Endothelial cell of umbilical vein (primary cell): ENCODE measurements at regions not wholly inside any gene's neighbourhood (a gene's known extent, or its start where the extent isn't known, plus 50 kb on each side); places are given as distances from the start of the nearest gene placed in this dataset.

Experiments used
- BruUV-seq: library from RNA; stranded (reverse); fragments of 400-500 nt; replicated peaks from 2 replicates; lab custom pipeline; 2021; lab: Mats Ljungman, UMichigan
- CTCF ChIA-PET: fragments of 300-600, 350-600 bp; sonication (Branson Sonifier 250); formaldehyde crosslinking; loops from one replicate; lab custom pipeline; 2021; ENCODE audit warnings: antibody characterized with exemption, inconsistent platforms; lab: Charles Lee
- POLR2A ChIA-PET: fragments of 300-600, 350-600 bp; sonication (Branson Sonifier 250); formaldehyde crosslinking; loops from one replicate; lab custom pipeline; 2021; ENCODE audit warnings: antibody characterized with exemption, inconsistent platforms; lab: Charles Lee
- DNase-seq: peaks from one replicate; pipeline ENCODE4 v3.0.0-alpha.2; 2011; ENCODE audit warnings: low read depth, low spot score
- FAIRE-seq: peaks from 2 replicates; lab custom pipeline; 2011; peaks lifted over from hg19 to GRCh38; lab: Jason Lieb, UNC
- H2AFZ ChIP-seq: 2 replicates; pipeline ENCODE4 v1.6.0; 2012; ENCODE audit warnings: low read depth, low read length, control low read depth, inconsistent platforms
- H3K27ac ChIP-seq: 2 replicates; pipeline ENCODE4 v1.5.1; 2011; ENCODE audit warnings: low read depth, mild to moderate bottlenecking, control low read depth, low read length, moderate library complexity; ENCODE audit not compliant: insufficient read depth
- H3K27me3 ChIP-seq, 2 experiments: 2 replicates each; pipeline versions ENCODE4 v1.6.0 to v1.6.1; 2011; ENCODE audit warnings: low read length in 2 of 2, mixed read lengths in 1 of 2; ENCODE audit not compliant: control insufficient read depth in 2 of 2, insufficient read depth in 2 of 2
- H3K36me3 ChIP-seq, 2 experiments: 2 replicates in 1 of 2; 3 replicates in 1 of 2; pipeline ENCODE4 v1.5.1; 2011; ENCODE audit warnings: low read length in 2 of 2, mild to moderate bottlenecking in 1 of 2, moderate library complexity in 1 of 2; ENCODE audit not compliant: control insufficient read depth in 2 of 2, insufficient read depth in 2 of 2; ENCODE audit errors: extremely low read depth in 1 of 2
- H3K4me1 ChIP-seq: 3 replicates; pipeline ENCODE4 v1.5.1; 2011; ENCODE audit warnings: mild to moderate bottlenecking, low read length; ENCODE audit not compliant: control insufficient read depth, insufficient read depth; ENCODE audit errors: extremely low read depth
- H3K4me2 ChIP-seq: 2 replicates; pipeline ENCODE4 v1.6.1; 2011; ENCODE audit warnings: low read length, control low read depth, mixed read lengths; ENCODE audit not compliant: insufficient read depth
- H3K4me3 ChIP-seq, 3 experiments: fragments of 200-600 bp in 1 of 3; sonication (generic), shearing (Covaris generic) in 1 of 3; replicated peaks in 1 of 3; 2 replicates each; pipeline ENCODE4 v1.5.1; 2011 to 2016; ENCODE audit warnings: control low read depth in 3 of 3, low read length in 3 of 3, mild to moderate bottlenecking in 2 of 3, inconsistent platforms in 1 of 3, low read depth in 1 of 3, moderate library complexity in 1 of 3; ENCODE audit not compliant: insufficient read depth in 1 of 3
- H3K79me2 ChIP-seq: 2 replicates; pipeline ENCODE4 v1.6.0; 2012; ENCODE audit warnings: low read length, inconsistent platforms; ENCODE audit not compliant: control insufficient read depth, insufficient read depth
- H3K9ac ChIP-seq: replicated peaks from 2 replicates; pipeline ENCODE3; 2011; ENCODE audit warnings: low read length, control low read depth; ENCODE audit not compliant: insufficient read depth; ENCODE audit errors: extremely low read depth
- H3K9me1 ChIP-seq: replicated peaks from 3 replicates; pipeline ENCODE4 v1.6.0; 2011; ENCODE audit warnings: mild to moderate bottlenecking, low read length; ENCODE audit not compliant: control insufficient read depth, insufficient read depth; ENCODE audit errors: extremely low read depth
- H3K9me3 ChIP-seq: replicated peaks from 2 replicates; pipeline ENCODE4 v1.5.1; 2012; ENCODE audit warnings: low read length, inconsistent platforms; ENCODE audit not compliant: control insufficient read depth, insufficient read depth
- H4K20me1 ChIP-seq: replicated peaks from 2 replicates; pipeline ENCODE3; 2011; ENCODE audit warnings: mild to moderate bottlenecking, low read length; ENCODE audit not compliant: control insufficient read depth, insufficient read depth; ENCODE audit errors: extremely low read depth
- CTCF ChIP-seq, 2 donors: IDR thresholded peaks; 1 replicate in 1 of 2; 2 replicates in 1 of 2; pipeline ENCODE4 v1.5.1; 2011; ENCODE audit warnings: low read length in 2 of 2, mild to moderate bottlenecking in 2 of 2, moderate library complexity in 2 of 2, control low read depth in 1 of 2, inconsistent platforms in 1 of 2, low read depth in 1 of 2; ENCODE audit not compliant: insufficient read depth in 1 of 2; ENCODE audit errors: extremely low read depth in 1 of 2
- EZH2 ChIP-seq: IDR thresholded peaks from 2 replicates; pipeline ENCODE4 v1.6.1; 2012; ENCODE audit warnings: borderline replicate concordance, low read depth, mild to moderate bottlenecking, moderate library complexity, low read length, inconsistent platforms; ENCODE audit not compliant: severe bottlenecking
- FOS ChIP-seq: IDR thresholded peaks from 2 replicates; pipeline ENCODE4 v1.6.1; 2011; ENCODE audit warnings: mild to moderate bottlenecking, low read length, moderate library complexity, borderline replicate concordance; ENCODE audit not compliant: insufficient read depth
- GATA2 ChIP-seq: IDR thresholded peaks from 2 replicates; pipeline ENCODE4 v1.7.0; 2011; ENCODE audit warnings: low read depth, mild to moderate bottlenecking, moderate library complexity, mixed read lengths, low read length; ENCODE audit not compliant: insufficient read length, insufficient read depth
- JUN ChIP-seq: IDR thresholded peaks from 2 replicates; pipeline ENCODE4 v1.6.1; 2011; ENCODE audit warnings: borderline replicate concordance, low read depth; ENCODE audit not compliant: insufficient read length, insufficient read depth
- MAX ChIP-seq: IDR thresholded peaks from 2 replicates; pipeline ENCODE4 v1.6.1; 2011; ENCODE audit not compliant: insufficient read depth, insufficient read length
- MYC ChIP-seq: IDR thresholded peaks from one replicate; pipeline ENCODE4 v1.6.1; 2011; ENCODE audit warnings: mild to moderate bottlenecking, low read depth, low read length
- POLR2A ChIP-seq: IDR thresholded peaks from 2 replicates; pipeline ENCODE4 v1.6.1; 2012; ENCODE audit warnings: low read depth, mild to moderate bottlenecking, control low read depth, low read length
- POLR2AphosphoS5 ChIP-seq: IDR thresholded peaks from 2 replicates; pipeline ENCODE4 v1.6.1; 2012; ENCODE audit warnings: low read depth, mild to moderate bottlenecking, control low read depth, low read length, moderate library complexity; ENCODE audit not compliant: insufficient read depth
- dilution Hi-C: fragments of 300-500 bp; cut with MboI; formaldehyde crosslinking; loops from one replicate; pipeline ENCODE4 v1.15.0; 2019; ENCODE audit warnings: low sequenced_read_pairs; ENCODE audit not compliant: extremely low pct_ligation_motif_present
- intact Hi-C: fragments of 100-400 bp; cut with micrococcal nuclease; formaldehyde crosslinking; loops from one replicate; pipeline ENCODE4 v1.10.0; 2022

- no peak overlapping the region for H3K4me2 ChIP-seq
- CTCF ChIA-PET, result no interaction called here
- FAIRE-seq, result no peak
These were observed 342.9 kb downstream of the IL20RB start for GRCh38 chr3:137300703-137301102.

More at GRCh38 chr3:137300703-137301102, 342.9 kb downstream of the IL20RB start:
- no peak overlapping the region for H3K27ac ChIP-seq
- H3K79me2 ChIP-seq, result no peaks in the 10 kb centered on the region
- H3K9me3 ChIP-seq, result no peaks in the 10 kb centered on the region
- intact Hi-C loops, result no loop called here
- DNase-seq, result no peak
- no peaks in the 10 kb centered on the region for H3K27me3 ChIP-seq
- no peak overlapping the region for H3K9ac ChIP-seq
- H3K4me3 ChIP-seq, result no peak overlapping the region
- H4K20me1 ChIP-seq, result no peaks in the 10 kb centered on the region
- H3K4me1 ChIP-seq, result no peaks in the 10 kb centered on the region
- TF ChIP-seq EZH2, result no peak
- no peak for TF ChIP-seq MYC
- TF ChIP-seq GATA2, result no peak
- no peak for TF ChIP-seq JUN
- TF ChIP-seq FOS, result no peak
- TF ChIP-seq MAX, result no peak
- no peak for TF ChIP-seq POLR2A
- TF ChIP-seq POLR2AphosphoS5, result no peak
- no peak for TF ChIP-seq CTCF (IDR thresholded peaks at IDR 0.05; ENCODE audit: extremely low read depth in 1 of 2, insufficient read depth in 1 of 2, low read depth in 1 of 2, low read length in 2 of 2)
- no peak overlapping the region for H2AFZ ChIP-seq
- no TSS peak for BruUV-seq
- H3K36me3 ChIP-seq, result no peaks in the 10 kb centered on the region
- POLR2A ChIA-PET, result no interaction called here
- dilution Hi-C loops, result no loop called here
- no peaks in the 10 kb centered on the region for H3K9me1 ChIP-seq
